ENCODE measurements at regions not wholly inside any gene's neighbourhood (a gene's known extent, or its start where the extent isn't known, plus 50 kb on each side); places are given as distances from the start of the nearest gene placed in this dataset.
A peak's percentile ranks its signal among the peaks of the same experiment; 100 is the strongest.

DNA sequence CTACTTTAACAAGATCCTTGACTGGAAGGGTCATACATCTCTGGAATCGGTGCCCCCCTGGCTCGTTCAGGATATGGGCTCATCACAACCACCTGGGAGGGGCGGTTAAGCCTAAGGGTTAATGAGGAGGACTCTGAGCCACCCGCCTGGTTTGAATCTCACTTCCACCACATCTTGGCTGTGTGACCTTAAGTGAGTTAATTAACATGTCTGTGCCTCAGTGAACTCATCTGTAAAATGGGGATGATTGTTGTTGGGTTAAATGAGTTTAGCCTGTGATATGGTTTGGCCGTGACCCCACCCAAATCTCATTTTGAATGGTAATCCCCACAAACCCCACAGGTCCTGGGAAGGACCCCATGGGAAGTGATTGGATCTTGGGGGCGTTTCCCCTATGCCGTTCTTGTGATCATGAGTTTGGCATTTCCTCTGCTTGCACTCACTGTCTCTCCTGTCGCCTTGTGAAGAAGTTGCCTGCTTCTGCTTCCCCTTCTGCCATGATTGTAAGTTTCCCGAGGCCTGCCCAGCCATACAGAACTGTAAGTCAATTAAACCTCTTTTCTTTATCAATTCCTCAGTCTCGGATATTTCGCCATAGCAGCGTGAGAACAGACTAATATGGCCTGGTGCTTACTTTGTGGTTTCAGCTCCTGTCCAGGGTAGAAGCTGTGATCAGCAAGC lies 214.0 kb upstream of the CIBAR2 start:
- DNase-seq (ENCODE audit: low spot score) = no peak

GRCh38 chr16:85326794-85327181 lies 214.5 kb upstream of the CIBAR2 start:
- DNase-seq (ENCODE audit: low spot score) = no peak

DNA sequence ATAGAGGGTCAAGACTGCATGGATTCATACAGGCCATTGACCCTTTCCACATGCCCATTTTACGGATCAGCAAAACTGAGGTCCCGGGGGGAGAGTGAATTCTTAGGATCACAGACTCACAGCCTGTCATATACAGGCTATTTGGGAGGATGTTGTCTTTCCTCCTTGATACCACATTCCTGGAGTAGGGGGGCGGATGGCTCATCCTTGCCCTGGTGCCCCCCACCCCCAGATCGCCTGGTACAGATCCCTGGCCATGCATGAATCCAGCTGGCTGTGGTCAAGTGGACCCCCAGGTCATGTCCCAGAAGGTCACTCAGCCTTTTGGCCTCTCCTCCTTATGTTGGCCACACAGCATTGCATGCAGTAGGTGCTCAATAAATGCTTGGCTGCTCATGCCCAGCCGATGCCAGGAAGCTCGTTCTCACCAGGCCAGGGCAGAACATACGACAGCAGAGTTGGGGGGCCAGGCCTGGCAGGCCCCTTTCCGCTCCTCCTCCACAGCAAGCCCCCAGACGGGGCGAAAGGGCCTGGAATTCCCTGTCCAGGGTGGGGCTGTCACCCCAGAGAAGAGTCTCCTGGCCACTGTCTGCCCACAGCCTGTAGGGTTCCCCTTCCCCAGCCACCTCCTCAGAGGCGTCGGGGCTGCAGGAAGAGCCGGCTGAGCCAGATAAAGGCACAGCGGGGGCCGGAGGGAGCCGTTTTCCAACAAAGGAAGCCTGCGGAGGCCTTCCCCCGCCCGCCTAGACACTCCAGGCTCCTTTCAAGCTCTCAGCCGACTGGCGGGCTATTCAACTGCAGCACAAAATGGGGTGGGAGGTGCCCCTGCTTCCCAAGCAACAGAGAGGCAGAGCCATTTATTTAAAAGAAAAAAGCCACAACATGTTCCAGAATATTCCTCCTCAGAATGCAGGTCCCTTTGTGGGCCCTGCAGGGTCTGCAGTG lies 215.7 kb upstream of the CIBAR2 start:
- DNase-seq (ENCODE audit: low spot score) = no peak

DNA sequence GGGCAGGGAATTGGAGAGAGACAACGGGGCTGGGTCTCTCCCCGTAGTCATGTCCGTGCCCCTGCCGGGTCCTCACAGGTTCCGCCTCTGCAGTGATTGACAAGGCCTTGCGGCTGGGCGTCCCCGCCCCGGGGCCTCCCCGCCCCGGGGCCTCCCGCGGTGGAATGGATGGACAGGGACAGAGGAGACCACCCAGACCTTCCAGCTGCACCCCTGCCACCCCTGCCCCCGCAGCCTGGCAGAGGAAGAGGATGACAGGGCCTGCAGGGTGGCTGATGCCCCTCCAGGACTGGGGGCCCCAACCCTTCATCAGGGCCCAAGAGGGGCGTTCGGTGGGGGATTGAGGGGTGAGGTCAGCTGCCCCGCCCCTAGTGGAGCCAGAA lies 216.4 kb upstream of the CIBAR2 start:
- DNase-seq (ENCODE audit: low spot score) = no peak

DNA sequence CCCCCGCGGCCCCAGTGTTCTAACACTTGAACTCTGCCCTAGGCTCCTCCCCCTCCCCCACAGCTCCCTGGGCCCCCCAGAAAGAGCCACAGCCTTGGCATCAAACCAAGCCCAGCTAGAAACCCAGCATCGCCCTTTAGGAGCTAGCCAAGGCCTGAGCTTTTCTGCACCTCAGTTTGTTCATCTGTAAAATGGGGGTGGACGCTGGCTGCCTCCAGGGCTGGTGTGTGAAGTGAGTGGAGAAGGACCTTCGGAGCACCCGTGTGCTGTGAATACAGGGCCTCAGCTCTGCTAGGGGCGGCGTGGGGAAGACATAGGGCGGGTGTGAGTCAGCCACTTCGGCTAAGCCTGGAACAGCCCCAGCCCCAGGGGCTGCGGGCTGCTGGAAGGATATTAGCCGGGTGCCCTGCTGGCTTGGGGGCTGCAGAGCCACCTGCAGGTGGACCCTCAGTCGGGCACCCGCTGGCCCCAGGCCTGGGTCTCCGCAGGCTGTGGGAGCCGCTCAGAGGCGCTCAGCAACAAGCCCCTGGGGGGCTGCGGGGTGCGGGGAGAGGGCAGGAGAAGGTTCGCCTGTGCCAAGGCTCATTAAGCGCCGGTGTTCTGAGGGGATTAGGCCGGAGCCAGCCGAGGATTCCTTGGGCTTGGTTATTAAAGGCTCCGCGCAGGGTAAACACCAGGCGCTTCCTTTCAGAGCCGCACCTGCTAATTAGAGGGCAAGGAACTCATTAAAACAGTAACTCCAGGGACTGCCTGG lies 217.0 kb upstream of the CIBAR2 start:
- peak; percentile 9 for DNase-seq (ENCODE audit: low spot score)

GRCh38 chr16:85330006-85330693 lies 217.9 kb upstream of the CIBAR2 start:
- no peak for DNase-seq (ENCODE audit: low spot score)

DNA sequence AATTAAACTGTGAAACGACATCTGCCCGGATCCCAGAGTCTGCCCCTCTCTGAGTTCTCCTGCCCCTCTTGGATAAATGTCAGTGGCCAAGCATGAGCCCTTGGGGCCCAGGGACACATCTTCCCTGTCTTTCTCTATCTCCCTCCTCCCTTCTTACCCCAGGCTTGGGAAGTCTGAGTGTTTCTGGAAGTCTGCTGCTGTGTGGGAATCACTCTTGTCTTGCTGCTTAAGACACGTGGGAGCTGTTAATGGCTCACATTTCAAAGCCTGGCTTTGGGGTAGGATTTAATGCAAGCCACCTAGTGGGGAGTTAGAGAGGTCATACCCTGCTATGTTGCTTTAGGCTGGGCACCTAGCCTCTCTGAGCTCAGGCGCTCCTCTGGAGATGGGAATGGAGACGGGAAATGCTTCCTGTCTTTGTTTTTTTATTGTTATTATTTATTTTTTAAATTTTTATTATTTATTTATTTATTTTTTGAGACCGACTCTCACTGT lies 218.5 kb upstream of the CIBAR2 start:
- DNase-seq (ENCODE audit: low spot score) = peak; percentile 76

DNA sequence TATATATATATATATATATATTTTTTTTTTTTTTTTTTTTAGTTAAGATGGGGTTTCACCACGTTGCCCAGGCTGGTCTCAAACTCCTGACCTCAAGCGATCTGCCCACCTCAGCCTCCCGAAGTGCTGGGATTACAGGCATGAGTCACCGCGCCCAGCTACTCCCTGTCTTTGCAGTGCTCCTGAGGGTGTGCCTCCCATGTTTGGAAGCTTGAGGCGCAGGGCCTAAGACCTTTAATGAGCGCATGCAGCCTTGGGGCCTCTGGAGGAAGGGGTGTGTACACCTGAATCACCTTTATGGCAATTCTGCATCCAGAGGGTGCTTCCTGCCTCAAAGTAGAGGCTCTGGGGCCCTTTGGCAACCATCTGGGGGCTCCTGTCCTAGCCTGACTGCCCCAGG lies 219.4 kb upstream of the CIBAR2 start:
- DNase-seq (ENCODE audit: low spot score) = no peak

DNA sequence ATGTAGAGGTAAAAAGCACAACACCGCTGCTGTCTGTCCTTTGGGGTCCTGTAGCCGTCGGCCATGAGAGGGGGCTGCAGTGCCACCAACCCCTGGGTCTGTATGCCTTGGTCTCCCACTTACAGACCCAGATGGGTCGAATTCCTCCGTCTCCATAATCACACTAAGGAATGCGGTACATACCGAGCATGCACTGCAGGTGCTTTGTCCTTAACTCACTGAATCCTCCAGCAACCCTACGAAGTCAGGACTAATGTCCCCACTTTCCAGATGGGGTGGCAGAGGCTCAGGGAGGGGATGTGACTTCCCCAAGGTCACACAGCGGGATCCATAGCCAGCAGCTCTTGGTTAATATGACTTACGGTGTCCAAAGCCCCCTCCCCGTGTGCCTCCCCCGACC lies 219.9 kb upstream of the CIBAR2 start:
- DNase-seq (ENCODE audit: low spot score) = no peak

GRCh38 chr16:85333337-85333736 lies 221.1 kb upstream of the CIBAR2 start:
- no peak for DNase-seq (ENCODE audit: low spot score)

GRCh38 chr16:85333744-85334640 lies 221.7 kb upstream of the CIBAR2 start:
- DNase-seq (ENCODE audit: low spot score) = no peak

GRCh38 chr16:85334718-85335583 lies 222.7 kb upstream of the CIBAR2 start:
- DNase-seq (ENCODE audit: low spot score) = peak; percentile 75

DNA sequence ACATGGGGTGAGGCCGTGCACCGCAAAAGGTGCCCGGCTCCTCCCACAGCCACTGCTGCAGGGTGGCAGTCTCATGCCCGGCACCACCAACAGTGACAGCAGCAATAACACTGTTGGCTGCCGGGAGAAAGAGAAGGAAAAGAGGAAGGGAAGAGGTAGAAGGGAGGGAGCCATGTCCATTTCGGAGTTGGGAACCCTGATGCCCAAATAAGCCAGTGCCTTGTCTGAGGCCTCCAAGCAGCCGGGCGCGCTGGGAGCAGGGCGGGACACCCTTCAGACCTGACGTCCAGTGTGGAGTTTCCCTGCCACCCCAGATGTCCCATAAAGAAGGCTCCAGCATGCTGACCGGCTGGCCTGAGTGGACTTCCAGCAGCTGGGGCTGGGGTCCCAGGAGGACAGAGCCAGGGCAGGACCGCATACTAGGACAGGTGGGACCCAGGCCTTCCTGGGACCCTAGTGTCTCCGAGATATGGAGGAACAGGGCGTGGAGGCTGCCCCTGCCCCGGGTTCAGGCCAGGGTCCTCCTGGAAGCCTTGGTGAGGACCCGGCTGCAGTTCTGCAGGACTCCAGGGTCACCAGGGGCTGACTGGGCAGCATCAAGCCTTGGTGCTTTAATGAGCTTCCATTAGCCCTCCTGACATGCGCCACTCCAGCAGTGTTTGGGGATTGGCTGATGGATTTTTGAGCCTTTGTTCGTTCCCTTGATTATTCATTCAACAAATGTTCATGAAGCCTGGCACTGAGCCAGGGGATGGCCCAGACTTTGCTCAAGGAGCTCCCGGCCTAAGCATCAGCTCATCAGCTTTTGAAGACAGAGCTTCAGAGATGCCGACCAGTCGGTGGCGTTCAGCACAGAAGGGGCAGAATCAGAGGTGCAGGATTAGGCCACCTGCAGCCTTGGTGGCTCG lies 223.6 kb upstream of the CIBAR2 start:
- DNase-seq (ENCODE audit: low spot score) = no peak

DNA sequence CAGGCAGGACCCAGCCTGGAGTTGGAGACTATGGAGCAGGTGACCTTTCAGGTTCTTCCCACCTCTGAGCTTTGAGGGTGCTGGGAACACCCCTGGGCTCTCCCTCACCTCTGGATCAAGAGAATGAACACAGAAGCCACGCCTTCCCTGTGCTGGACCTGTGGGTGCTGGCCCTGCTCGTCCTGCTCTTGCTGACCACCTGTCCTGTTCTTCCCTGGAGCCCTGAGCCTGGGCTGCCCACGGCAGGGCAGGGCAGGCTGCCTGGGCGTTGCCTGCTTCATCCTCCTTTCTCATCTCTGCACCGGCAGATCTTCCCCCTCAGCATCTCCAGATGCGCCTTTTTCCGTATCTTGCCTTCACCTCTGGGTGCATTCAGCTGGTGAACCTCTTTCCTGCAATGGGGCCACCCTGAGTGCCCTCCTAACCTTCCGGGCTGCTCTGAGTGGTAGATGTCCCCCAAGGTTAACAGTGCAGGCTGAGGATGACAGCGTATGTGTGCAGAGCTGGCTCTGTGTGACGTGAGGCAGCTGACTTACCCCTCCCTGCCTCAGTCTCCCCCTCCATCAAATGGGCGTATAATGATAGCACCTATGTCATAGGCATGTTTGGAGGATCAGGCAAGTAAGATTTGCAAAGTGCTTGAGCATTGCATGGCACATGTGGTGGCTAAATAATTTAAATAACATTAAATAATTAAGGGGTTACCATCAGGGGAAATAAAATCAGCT lies 225.8 kb upstream of the CIBAR2 start:
- no peak for DNase-seq (ENCODE audit: low spot score)

- DNase-seq (ENCODE audit: low spot score) = no peak
Measured at GRCh38 chr16:85338638-85338982, 226.3 kb upstream of the CIBAR2 start.

DNA sequence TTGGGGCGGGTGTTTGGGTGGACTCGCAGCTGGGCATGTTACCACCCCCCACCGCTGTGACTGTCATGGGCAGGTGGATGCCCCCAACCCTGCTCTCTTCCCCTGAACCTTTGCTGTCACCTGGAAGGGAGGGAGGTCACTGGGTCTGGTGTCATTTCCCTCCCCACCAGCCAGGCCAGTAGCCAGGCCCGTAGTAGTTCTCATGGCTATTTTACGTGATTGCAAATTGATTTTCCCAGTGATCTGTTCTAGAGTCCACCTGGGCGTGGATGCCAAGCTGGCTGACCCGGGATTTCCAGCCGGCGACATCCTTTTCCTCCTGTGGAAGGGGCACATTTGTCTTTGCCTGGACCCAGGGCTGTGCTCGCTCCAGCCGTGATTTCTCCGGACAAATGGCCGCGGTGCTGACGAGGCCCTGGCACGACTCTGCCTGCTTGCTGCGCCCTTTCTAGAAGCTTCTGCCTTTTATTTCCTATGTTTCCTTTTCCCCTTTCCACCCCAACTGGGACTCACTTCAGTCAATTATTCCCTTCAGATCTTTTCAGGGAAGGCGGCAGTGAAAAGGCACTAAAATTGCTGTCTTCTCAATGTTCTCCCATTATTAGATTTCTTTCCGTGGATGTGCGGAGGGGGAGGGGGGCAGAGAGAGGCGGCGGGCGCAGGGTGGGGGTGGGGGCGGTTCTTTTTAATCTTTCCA lies 226.9 kb upstream of the CIBAR2 start:
- DNase-seq (ENCODE audit: low spot score) = no peak

GRCh38 chr16:85341972-85342695 lies 229.9 kb upstream of the CIBAR2 start:
- DNase-seq (ENCODE audit: low spot score) = no peak
